CD4-positive, alpha-beta T cell (primary cell): ENCODE measurements at regions not wholly inside any gene's neighbourhood (a gene's known extent, or its start where the extent isn't known, plus 50 kb on each side); places are given as distances from the start of the nearest gene placed in this dataset.

Source experiments
- ATAC-seq: fragments of 200-7000 bp; cut with Tn5 transposase; one replicate; pipeline ENCODE4 v1.10.0; 2022; ENCODE audit warnings: mild to moderate bottlenecking; ENCODE audit not compliant: poor library complexity
- CTCF ChIA-PET: fragments of 350-600 bp; sonication (Branson Sonifier 250); formaldehyde crosslinking; loops from one replicate; lab custom pipeline; 2021; ENCODE audit warnings: antibody characterized with exemption, inconsistent platforms; lab: Charles Lee
- POLR2A ChIA-PET: fragments of 350-600 bp; sonication (Branson Sonifier 250); formaldehyde crosslinking; loops from one replicate; lab custom pipeline; 2021; ENCODE audit warnings: antibody characterized with exemption, inconsistent platforms; lab: Charles Lee
- DNase-seq, 14 experiments: peaks; one replicate each; pipeline ENCODE4 v3.0.0-alpha.2; 2013 to 2020; ENCODE audit warnings: mixed read lengths in 2 of 14
- H3K27ac ChIP-seq, 2 donors: one replicate each; pipeline versions ENCODE4 v1.5.1 to v1.7.0; 2013; ENCODE audit warnings: low read length in 2 of 2, low read depth in 1 of 2, mild to moderate bottlenecking in 1 of 2
- H3K27me3 ChIP-seq, 2 experiments: 1 replicate in 1 of 2; 2 replicates in 1 of 2; pipeline versions ENCODE4 v1.6.1 to v1.7.0; 2013; ENCODE audit warnings: low read length in 2 of 2, control low read depth in 1 of 2, mild to moderate bottlenecking in 1 of 2, moderate library complexity in 1 of 2; ENCODE audit not compliant: insufficient read depth in 2 of 2, control insufficient read depth in 1 of 2
- H3K36me3 ChIP-seq: one replicate; pipeline ENCODE4 v1.6.1; 2013; ENCODE audit warnings: low read length, control low read depth; ENCODE audit not compliant: insufficient read depth
- H3K4me1 ChIP-seq: one replicate; pipeline ENCODE4 v1.6.1; 2013; ENCODE audit warnings: low read length, control low read depth; ENCODE audit not compliant: insufficient read depth
- H3K4me3 ChIP-seq: one replicate; pipeline ENCODE4 v1.5.1; 2013; ENCODE audit warnings: mild to moderate bottlenecking, low read length, moderate library complexity
- H3K9me3 ChIP-seq, 2 experiments: 1 replicate in 1 of 2; 2 replicates in 1 of 2; pipeline versions ENCODE4 v1.6.1 to v1.7.0; 2013; ENCODE audit warnings: low read length in 2 of 2, mild to moderate bottlenecking in 2 of 2, control low read depth in 1 of 2, moderate library complexity in 1 of 2; ENCODE audit not compliant: control insufficient read depth in 1 of 2, insufficient read depth in 1 of 2
- H3K27ac Mint-ChIP-seq: one replicate; pipeline ENCODE4 v1.8.0; 2020; ENCODE audit warnings: mixed read lengths
- H3K27me3 Mint-ChIP-seq: one replicate; pipeline ENCODE4 v1.8.0; 2021; ENCODE audit warnings: mixed read lengths
- H3K36me3 Mint-ChIP-seq: one replicate; pipeline ENCODE4 v1.8.0; 2021; ENCODE audit warnings: low read depth, mixed read lengths
- H3K4me1 Mint-ChIP-seq: one replicate; pipeline ENCODE4 v1.8.0; 2021; ENCODE audit warnings: low read depth, mixed read lengths
- H3K4me3 Mint-ChIP-seq: one replicate; pipeline ENCODE4 v1.8.0; 2020; ENCODE audit warnings: mild to moderate bottlenecking, mixed read lengths
- H3K9me3 Mint-ChIP-seq: one replicate; pipeline ENCODE4 v1.8.0; 2020; ENCODE audit warnings: mixed read lengths
- intact Hi-C, 2 experiments: fragments of 100-400 bp; cut with DNase I in 1 of 2; cut with micrococcal nuclease in 1 of 2; formaldehyde crosslinking; loops; one replicate each; pipeline versions ENCODE4 v1.15.1 to v1.9.0; 2023 to 2025; cut with DNase I, micrococcal nuclease
- TF ChIP-seq, protein P1 (sequence below): fragments of 200-600 bp; IDR thresholded peaks from one replicate; pipeline ENCODE4 v1.8.0; 2022; ENCODE audit warnings: antibody characterized with exemption, mild to moderate bottlenecking

DNA sequence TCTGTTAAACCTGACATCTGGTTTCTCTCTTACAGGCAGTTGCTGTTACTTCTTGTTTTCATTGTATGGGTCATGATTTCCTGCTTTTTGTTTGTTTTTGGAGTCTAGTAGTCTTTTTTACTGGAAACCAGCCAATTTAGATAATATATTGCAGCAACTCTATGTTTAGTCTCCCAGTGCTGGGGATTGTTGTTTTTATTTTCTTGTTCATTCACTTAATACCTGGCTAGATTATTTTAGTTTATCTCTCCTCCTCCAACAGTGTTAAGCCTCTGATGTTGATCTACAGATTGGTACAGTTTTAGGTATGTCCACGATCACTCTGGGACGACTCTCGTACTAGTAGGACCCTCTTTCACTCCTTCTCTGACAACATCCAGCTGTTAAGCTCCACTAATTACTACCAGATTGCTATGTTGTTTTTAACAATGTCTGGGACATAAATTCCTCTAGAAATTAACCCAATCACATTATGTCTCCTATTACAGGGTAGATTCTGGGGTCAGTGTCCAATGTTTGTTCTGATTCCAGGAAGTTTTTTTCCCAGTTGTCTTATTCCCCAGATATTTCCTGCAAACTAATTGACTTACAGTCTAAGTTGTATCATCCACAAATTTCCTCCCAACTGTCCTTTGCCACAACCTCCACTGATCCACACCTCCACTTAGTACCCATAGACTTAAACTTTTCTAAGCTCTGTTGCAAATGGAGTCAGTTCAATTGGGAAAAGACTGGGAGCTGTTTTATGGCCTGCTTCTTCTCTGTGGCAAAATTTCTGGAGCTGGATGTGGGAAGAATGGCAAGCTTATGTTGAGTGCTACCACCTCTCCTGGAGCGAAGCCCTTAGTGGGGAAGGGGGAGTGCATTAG, 1280.6 kb upstream of the CNTN5 start:
- ChIA-PET CTCF (no interaction called here), POLR2A (no interaction called here)
- no peaks in the 10 kb centered on the region for H3K27me3 Mint-ChIP-seq
- H3K4me1 Mint-ChIP-seq = no peaks in the 10 kb centered on the region
- H3K27ac ChIP-seq = no peak overlapping the region
- TF ChIP-seq, protein P1, sequence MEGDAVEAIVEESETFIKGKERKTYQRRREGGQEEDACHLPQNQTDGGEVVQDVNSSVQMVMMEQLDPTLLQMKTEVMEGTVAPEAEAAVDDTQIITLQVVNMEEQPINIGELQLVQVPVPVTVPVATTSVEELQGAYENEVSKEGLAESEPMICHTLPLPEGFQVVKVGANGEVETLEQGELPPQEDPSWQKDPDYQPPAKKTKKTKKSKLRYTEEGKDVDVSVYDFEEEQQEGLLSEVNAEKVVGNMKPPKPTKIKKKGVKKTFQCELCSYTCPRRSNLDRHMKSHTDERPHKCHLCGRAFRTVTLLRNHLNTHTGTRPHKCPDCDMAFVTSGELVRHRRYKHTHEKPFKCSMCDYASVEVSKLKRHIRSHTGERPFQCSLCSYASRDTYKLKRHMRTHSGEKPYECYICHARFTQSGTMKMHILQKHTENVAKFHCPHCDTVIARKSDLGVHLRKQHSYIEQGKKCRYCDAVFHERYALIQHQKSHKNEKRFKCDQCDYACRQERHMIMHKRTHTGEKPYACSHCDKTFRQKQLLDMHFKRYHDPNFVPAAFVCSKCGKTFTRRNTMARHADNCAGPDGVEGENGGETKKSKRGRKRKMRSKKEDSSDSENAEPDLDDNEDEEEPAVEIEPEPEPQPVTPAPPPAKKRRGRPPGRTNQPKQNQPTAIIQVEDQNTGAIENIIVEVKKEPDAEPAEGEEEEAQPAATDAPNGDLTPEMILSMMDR = no peak
- H3K27me3 ChIP-seq = no peaks in the 10 kb centered on the region
- no peak for DNase-seq
- H3K4me3 Mint-ChIP-seq = no peak overlapping the region
- no peak overlapping the region for H3K4me3 ChIP-seq
- no peak overlapping the region for H3K27ac Mint-ChIP-seq
- no peaks in the 10 kb centered on the region for H3K36me3 Mint-ChIP-seq
- intact Hi-C loops = no loop called here
- peaks cover 18% of the 10 kb centered on the region for H3K9me3 Mint-ChIP-seq
- no peaks in the 10 kb centered on the region for H3K36me3 ChIP-seq
- peaks cover 7 to 8% of the 10 kb centered on the region in 2 experiments for H3K9me3 ChIP-seq
- no peaks in the 10 kb centered on the region for H3K4me1 ChIP-seq
- ATAC-seq = no peak

DNA sequence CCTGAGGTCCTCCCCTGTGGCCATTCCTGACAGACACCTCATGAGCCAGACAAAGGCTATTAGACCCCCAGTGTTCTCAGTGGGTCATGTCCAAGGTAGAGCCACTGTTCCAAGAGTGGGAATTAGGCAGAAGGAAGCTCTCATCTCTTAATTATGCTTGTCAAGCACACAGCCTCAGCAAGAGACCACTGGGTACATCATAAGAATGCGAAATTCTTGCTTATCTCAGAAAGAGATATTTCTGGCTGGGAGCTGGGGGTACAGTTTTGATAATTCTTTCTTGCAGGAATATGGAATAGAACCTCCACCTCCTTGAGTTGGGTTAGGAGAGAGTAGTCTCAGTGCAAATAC, 1280.0 kb upstream of the CNTN5 start:
- no peak overlapping the region for H3K27ac Mint-ChIP-seq
- Histone ChIP-seq H3K4me1 (no peaks in the 10 kb centered on the region), H3K27ac (no peak overlapping the region), H3K9me3 (peaks cover 7 to 14% of the 10 kb centered on the region in 2 experiments), H3K4me3 (no peak overlapping the region), H3K27me3 (no peaks in the 10 kb centered on the region), H3K36me3 (no peaks in the 10 kb centered on the region)
- no peaks in the 10 kb centered on the region for H3K36me3 Mint-ChIP-seq
- ATAC-seq (no peak), DNase-seq (no peak)
- TF ChIP-seq, protein P1 = no peak
- H3K27me3 Mint-ChIP-seq = no peaks in the 10 kb centered on the region
- H3K4me3 Mint-ChIP-seq = no peak overlapping the region
- no peaks in the 10 kb centered on the region for H3K4me1 Mint-ChIP-seq
- peaks cover 16% of the 10 kb centered on the region for H3K9me3 Mint-ChIP-seq
- intact Hi-C loops = no loop called here
- POLR2A ChIA-PET = no interaction called here
- CTCF ChIA-PET = no interaction called here

DNA sequence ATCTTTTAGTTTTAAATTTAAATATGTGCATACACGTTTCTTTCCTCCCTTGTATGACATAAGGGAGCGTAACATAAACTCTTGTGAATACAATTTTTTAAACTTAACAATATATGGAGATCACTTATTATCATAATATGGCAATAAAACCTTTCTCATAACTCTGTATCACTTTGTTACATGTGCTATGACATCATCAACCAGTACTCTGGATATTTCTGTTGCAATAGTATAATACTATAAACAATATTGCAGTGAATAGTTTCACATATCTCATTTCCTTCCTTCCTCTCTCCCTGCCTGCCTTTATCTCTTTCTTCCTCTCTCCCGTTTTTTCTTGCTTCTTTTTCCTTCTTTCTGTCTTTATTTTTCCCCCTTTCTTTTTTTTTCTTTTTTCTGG, 1278.0 kb upstream of the CNTN5 start:
- H3K27ac ChIP-seq = no peak overlapping the region
- H3K9me3 Mint-ChIP-seq = peaks cover 13% of the 10 kb centered on the region
- H3K36me3 ChIP-seq = no peaks in the 10 kb centered on the region
- no peaks in the 10 kb centered on the region for H3K4me1 Mint-ChIP-seq
- no peaks in the 10 kb centered on the region for H3K36me3 Mint-ChIP-seq
- TF ChIP-seq, protein P1 = no peak
- intact Hi-C loops = no loop called here
- ATAC-seq (no peak), DNase-seq (no peak)
- no peak overlapping the region for H3K4me3 ChIP-seq
- H3K4me1 ChIP-seq = no peaks in the 10 kb centered on the region
- peaks cover 7 to 18% of the 10 kb centered on the region in 2 experiments for H3K9me3 ChIP-seq
- ChIA-PET CTCF (no interaction called here), POLR2A (no interaction called here)
- no peaks in the 10 kb centered on the region for H3K27me3 ChIP-seq
- no peak overlapping the region for H3K4me3 Mint-ChIP-seq
- no peaks in the 10 kb centered on the region for H3K27me3 Mint-ChIP-seq
- H3K27ac Mint-ChIP-seq = no peak overlapping the region
